Occipital lobe (tissue), 1 donor: ENCODE measurements at regions not wholly inside any gene's neighbourhood (a gene's known extent, or its start where the extent isn't known, plus 50 kb on each side); places are given as distances from the start of the nearest gene placed in this dataset.

Experiments used
- DNase-seq: peaks from one replicate; lab custom pipeline; 2025; lab: John Stamatoyannopoulos, UW

- DNase-seq = no peak
These were observed 1180.6 kb upstream of the GBE1 start for GRCh38 chr3:82942041-82942440.

GRCh38 chr3:82940124-82940523 is 1178.7 kb upstream of the GBE1 start:
- DNase-seq = no peak

DNA sequence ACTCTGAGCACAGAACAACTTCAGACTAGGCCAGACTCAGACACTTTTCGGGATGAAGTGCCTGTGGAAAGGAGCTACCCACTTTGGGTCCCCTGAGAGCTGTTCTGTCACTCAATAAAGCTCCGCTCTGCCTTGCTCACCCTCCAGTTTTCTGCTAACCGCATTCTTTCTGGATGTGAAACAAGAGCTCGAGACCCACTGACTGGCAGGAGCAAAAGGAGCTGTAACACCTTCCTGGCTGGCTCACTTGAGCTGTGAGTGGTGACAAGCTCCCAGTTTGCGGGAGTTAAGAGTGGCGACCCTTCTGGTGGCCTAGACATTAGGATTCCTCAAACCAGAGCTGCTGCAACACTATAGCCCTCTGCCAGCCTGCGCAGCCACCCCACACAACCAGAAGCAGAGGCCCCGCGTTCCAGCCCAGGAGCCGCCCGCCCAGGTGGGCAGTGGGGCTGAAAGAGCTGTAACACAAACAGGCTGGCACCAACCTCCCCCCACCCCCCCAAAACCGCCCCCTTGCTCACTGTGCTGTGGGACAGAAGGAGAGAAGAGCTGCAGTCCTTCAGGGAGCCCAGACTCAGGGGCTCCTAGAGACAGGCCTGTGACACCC is 1178.1 kb upstream of the GBE1 start:
- DNase-seq = no peak

DNA sequence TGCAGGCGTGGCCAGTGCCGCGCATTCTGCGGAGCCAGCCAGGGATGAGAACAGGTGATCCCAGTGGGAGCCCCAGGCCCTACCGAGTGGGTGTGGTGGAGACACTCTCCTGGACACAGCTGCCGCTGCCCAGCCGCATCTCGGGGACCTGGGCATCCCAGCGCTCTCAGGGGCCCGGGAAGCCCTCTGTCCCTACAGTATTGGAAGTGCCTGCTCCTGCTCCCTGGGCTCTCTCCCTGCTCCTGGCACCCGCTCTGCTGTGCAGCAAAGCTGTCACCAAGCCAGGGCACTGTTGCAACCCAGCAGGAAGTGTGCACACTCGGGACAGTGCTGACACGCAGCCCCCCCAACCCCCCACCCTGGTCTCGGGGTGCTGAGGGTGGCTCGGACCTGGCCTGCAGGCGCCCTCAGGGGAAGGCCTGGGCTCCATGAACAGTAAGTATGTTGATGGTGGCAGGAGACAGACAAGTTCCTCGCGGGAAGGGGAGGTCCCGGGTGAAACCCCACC is 1177.4 kb upstream of the GBE1 start:
- DNase-seq = no peak

GRCh38 chr3:82927309-82928253 is 1166.1 kb upstream of the GBE1 start:
- DNase-seq = no peak

GRCh38 chr3:82891028-82891427 is 1129.6 kb upstream of the GBE1 start:
- no peak for DNase-seq

DNA sequence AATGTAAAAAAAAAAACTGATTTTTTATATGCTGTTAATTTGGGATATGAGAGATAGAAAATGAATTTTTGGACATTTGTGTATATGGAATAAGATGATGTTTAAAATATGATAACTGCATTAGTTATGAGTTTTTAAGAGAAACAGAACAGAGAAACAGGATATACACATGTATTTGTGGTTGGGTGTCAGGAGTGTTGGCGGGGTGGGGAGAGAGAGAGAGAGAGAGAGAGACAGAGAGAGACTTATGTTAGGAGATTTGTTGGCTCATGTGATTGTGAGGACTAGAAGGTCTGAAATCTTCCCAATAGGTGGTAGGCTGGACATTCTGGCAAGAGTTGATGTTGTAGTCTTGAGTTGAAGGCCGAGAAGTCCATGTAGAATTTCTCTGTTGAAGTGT is 1121.6 kb upstream of the GBE1 start:
- DNase-seq = no peak

DNA sequence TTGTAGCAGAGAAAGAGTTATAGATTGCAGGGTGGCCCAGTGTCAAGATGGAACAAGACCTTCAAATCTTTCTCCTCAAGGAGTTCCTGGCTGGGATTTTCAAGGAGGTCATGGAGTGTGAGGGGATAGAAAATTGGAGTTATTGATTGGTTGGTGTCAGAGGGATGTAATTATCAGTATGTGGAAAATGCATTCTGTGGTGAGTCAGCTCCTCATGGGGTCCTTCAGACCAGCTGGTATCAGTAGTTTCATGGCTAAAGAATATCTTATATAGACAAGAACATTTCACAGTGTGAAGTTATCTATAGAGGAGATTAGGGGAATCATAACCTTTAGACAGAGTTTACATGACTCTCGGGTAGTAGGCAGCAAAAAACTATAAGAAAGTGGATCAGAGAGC is 1114.0 kb upstream of the GBE1 start:
- no peak for DNase-seq

GRCh38 chr3:82839871-82840270 is 1078.4 kb upstream of the GBE1 start:
- DNase-seq = no peak

DNA sequence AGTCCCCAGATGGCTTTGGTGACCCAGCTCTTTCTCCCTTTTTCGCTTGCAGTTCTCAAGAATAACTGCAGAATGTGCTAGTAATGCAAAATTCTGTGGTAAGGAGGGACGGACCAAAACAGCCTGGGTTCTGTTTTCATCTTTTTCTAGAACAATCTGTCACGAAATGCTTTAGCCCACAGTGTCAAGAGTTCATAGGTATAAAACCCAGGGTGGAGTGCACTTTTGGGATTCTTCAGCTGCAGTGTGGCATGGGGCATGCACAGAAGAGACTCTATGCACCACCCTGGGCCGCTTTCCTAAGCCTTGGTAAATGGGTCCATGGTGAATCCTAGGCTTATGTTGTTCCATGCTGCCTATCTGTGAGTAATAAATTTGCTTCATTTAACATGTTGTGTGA is 1072.7 kb upstream of the GBE1 start:
- DNase-seq = no peak

GRCh38 chr3:82824491-82824890 is 1063.0 kb upstream of the GBE1 start:
- DNase-seq = no peak

- no peak for DNase-seq
These were observed 1054.6 kb upstream of the GBE1 start for GRCh38 chr3:82816086-82816485.

DNA sequence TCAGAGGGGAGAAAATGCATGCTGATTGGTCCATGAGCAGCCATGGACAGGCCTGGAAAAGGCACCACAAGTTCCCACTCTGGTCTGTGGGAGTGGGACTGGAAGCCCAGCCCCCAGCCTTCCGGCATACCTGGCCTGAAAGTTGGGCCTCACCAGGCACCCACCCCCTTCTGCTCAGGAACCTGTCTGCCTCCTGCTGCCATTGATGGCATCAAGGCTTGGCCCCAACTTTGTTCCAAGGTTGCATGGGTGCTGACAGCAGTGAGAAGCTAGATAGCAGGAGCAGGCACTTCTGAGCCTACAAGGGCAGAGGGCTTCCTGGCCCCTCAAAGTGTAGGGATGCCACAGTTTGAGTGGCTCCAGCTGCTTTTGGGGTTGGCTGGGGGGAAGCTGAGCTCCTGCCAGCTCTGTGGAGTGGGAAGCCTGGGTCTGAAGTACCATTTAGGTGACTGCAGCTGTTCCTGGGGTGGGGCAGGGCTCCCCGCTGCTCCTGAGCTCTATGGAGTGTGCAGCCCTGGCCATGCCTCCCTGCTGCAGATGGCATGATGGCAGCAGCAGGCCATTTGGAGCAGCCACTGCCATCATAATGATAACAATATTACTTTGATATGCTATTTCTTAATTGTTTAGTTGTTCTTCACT is 1054.1 kb upstream of the GBE1 start:
- no peak for DNase-seq

DNA sequence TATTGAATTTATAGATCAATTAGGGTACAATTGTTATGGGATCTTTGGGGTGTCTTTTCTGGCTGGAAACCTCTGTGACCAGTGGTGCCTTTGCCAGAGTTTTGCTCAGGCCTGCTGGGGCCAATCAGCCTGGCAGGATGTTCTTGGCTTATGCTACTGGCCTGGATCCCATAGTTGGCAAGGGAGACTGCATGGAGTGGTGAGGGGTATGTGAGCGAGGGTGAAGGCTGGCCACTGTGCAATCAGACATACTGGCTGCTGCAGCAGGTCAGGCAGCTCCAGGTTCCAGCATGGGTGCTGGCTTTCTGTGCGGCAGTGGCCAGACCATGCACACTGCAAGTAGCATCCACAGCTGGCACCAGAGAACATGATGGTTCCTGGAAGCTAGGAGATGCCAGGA is 1053.2 kb upstream of the GBE1 start:
- DNase-seq = no peak

GRCh38 chr3:82807781-82808180 is 1046.3 kb upstream of the GBE1 start:
- no peak for DNase-seq

GRCh38 chr3:82802501-82802900 is 1041.1 kb upstream of the GBE1 start:
- no peak for DNase-seq

GRCh38 chr3:82800248-82800647 is 1038.8 kb upstream of the GBE1 start:
- DNase-seq = no peak

- no peak for DNase-seq
These were observed 1035.3 kb upstream of the GBE1 start for GRCh38 chr3:82796765-82797164.

DNA sequence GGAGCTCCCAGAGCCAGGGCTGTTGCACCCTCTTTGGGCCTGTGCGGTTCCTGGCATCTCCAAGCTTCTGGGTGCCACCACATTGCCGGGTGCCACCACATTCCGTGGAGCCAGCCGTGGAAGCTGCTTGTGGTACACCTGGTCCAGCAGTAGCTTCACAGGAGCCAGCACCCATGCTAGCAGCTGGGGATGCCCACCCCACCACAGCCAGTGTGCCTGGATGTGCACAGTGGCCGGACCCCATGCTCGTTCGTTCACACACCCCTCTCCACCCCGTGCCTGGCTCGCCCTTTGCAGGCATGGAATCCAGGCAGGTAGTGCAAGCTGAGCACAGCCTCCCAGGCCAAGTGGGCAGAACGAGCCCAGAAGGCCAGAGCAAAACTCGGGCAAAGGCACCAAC is 1029.8 kb upstream of the GBE1 start:
- DNase-seq = no peak

- no peak for DNase-seq
These were observed 1029.1 kb upstream of the GBE1 start for GRCh38 chr3:82790307-82791097.

- no peak for DNase-seq
These were observed 1021.7 kb upstream of the GBE1 start for GRCh38 chr3:82783194-82783593.

DNA sequence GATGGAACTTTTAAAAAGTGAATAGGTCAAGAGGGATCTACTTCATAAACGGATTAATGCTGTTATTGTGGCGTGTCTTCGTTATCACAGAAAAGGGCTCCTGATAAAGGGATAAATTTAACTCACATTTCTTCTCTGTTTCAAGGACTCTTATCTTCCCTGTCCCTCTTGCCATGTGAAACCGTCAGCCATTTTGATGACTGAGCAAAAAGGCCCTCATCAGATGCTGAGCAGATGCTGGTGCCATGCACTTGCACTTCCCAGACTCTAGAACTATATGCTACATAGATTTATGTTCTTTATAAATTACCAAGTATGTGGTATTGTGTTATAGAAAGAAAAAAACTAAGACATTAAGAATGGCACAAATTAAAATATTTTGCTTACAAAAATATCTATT is 1011.8 kb upstream of the GBE1 start:
- DNase-seq = no peak
